ENCODE measurements at regions not wholly inside any gene's neighbourhood (a gene's known extent, or its start where the extent isn't known, plus 50 kb on each side); places are given as distances from the start of the nearest gene placed in this dataset.
A peak's percentile ranks its signal among the peaks of the same experiment; 100 is the strongest.
"Not testable (repeated sequence)": the region's sequence is repeated elsewhere in the genome, so short reads cannot be mapped to it uniquely, and the experiment has no call there.

DNA sequence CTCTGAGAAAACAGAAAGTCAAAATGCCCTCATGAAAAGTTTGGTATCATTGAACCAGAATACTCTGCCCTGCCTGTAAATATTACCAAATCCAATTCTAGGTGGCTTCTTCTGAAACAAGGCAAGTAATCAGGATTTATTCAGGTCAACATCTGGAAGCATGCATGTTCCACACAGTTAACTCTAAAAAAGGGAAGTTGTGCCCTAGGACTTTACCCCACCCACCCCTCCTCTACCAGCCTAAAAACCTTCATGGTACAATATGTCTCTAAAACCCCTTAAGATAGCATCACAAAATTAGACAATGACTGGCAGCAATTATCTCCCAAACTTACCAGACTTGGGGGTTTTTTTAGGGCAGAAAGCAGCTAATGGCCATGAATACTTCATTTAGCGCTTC is 414.8 kb upstream of the SLC30A5 start:
- DNase-seq = no peak

- no peak for DNase-seq
Measured at GRCh38 chr5:68680366-68680765, 413.4 kb upstream of the SLC30A5 start.

GRCh38 chr5:68681929-68682328 is 411.9 kb upstream of the SLC30A5 start:
- no peak for DNase-seq

- DNase-seq = no peak
Measured at GRCh38 chr5:68682400-68683160, 411.2 kb upstream of the SLC30A5 start.

DNA sequence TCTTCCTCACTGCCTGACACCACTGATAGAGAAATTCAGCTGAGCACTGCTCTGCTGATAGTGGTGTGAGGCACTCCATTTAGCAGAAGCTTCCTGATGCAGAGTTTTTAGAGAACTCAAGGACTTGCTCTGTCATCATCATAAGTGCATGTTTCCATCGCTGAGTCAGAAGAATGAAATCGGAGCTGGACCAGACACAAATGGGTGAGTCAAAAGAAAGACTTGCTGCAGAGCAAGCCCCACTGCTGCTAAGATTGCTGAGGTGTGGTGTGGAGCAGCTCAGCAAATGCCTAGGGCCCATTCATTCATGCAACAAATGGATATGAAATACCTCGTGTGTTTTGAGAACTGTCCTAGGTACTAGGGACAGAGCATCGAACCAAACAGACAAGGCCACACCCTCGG is 410.2 kb upstream of the SLC30A5 start:
- DNase-seq = no peak

GRCh38 chr5:68685863-68686262 is 408.0 kb upstream of the SLC30A5 start:
- DNase-seq = no peak

DNA sequence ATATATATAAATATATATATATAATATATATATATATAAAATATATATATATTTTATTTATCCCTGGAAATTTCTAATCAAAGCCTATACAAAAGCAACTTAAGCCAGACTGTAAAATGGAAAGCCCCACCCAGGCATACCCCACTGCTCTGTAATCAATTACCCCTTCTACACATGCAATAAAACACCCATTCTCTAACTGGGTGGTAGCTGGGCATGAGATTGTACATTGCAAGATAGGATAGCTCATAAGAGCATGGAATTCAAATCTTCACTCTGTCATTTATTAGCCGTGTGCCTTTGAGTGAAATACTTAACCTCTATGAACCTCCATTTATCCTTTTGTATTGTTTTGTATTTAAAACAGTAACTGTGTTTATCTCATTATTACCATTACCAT is 405.3 kb upstream of the SLC30A5 start:
- DNase-seq = no peak

DNA sequence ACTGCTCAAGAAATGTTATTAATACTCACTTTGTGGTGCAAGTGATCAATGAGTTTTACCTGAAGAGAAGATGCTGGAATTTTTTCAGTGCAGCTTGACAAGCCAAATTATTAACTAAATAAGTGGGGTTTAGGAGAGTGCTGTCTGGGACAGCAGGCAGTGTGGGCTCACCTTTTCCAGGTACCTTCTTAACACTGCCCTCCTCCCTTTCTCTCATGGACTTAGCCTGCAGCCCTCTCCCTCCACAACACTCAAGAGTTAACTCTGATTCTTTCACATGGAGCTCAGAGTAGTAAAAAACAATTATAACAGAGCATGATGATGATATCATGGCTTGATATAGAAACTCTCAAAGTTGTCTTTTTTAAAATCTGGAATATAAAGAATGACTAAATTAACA is 404.8 kb upstream of the SLC30A5 start:
- DNase-seq = no peak

- DNase-seq = not testable (repeated sequence)
Measured at GRCh38 chr5:68691874-68692273, 401.9 kb upstream of the SLC30A5 start.

DNA sequence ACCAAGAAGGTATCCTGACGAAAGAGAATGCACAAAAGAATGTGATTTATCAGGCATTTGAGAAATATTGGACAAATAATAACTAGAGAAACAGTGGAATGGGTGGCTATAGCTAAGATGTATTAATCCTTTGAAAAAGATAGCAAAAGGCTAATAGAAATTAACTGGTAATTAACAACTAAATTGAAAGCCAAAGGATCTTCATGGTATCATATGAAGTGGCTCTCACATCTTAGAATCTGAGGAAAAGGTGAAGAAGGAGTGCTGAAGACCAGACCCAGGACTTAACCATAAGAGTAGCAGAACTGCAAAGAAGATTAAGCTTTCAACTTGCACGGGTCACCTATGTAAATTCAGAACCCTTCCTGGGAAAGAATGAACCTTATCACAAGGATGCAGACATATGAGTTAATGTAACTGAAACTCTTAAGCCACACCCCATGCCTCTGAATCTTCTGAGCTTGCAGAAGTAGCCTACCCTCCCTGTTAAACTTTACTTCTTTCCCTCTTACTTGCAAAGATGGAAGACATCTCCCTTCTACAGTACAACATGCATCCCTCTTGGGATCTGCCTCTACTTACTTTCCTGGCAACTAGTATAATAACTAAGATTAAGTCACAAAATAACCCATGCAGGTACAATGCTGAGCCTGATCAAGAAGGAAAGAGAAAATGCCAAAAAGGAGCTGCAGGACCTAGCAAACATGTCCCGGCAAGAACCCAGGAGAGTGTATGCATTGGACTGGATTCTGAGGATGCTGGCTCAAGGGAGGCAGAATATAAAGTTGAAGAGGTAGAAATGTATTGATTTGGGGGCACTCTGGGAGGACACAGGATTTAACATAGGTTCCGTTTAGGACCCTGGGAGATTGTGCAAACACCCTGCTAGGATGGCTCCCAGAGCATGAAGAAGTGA is 395.5 kb upstream of the SLC30A5 start:
- DNase-seq = no peak

GRCh38 chr5:68699966-68700365 is 393.8 kb upstream of the SLC30A5 start:
- DNase-seq = no peak

DNA sequence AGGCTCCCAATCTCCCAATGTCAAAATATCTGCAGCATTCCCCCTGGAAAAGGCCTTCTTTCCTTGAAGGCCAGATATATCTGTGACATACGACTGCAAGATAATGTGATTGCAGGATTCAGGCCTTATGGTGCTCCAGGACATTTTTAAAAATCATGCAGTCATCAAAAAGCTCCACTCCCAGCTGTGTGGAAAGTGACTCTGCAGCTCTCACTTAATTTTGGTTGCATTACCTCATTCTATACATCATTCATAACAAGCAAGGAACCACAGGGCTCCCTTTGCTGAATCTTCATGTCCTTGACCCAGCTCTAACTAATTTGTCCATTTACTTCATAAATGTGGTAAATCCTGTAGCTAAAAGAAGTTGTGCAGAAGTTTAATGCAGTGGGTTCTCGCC is 386.2 kb upstream of the SLC30A5 start:
- no peak for DNase-seq

DNA sequence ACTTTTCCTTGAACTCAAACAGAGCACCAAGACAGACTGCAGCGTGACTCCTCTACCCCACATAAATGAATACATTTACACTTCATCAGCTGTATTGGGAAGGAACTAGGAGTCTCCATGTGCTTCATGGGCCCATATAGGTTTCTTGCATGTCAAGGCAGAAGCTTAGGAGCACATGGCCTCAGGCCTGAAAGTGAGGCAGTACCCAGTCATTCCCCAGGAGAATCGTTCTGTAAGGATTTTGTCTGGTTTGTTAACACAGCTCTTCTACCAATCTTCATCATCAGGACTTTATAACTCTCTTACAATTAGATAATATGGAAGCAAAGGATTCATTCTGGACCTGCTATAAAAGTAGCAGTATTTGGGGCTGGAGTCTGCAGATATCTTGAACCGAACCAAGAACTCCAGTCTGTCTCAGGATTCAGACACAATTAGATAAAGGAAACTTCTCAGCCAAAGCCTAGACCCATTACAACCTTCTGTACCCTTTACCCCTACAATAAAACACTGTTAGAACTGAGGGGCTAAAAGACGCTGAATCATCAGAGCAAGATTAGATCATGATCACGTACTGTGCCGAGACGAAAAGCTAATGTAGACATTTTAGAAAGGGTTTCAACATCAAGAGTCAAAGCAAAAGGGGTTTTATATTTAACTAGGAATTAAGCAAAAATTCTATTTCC is 385.5 kb upstream of the SLC30A5 start:
- no peak for DNase-seq

DNA sequence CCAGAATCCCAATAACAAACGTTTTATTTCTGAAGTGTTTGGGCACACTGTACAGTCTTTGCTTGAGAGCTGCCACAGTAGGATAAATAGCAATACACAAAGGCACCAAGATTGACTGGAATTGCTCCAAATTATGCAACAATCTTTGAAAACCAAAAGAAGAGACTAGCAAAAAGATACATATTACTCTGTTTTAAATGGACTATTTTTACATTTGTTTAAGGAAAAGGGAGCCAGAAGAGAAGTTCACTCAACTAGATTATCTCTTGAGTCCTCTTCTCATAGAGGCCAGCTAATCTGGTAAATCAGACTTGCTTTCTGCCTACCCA is 385.0 kb upstream of the SLC30A5 start:
- no peak for DNase-seq

GRCh38 chr5:68709239-68709638 is 384.6 kb upstream of the SLC30A5 start:
- DNase-seq = no peak

- DNase-seq = no peak
Measured at GRCh38 chr5:68710514-68710913, 383.3 kb upstream of the SLC30A5 start.

DNA sequence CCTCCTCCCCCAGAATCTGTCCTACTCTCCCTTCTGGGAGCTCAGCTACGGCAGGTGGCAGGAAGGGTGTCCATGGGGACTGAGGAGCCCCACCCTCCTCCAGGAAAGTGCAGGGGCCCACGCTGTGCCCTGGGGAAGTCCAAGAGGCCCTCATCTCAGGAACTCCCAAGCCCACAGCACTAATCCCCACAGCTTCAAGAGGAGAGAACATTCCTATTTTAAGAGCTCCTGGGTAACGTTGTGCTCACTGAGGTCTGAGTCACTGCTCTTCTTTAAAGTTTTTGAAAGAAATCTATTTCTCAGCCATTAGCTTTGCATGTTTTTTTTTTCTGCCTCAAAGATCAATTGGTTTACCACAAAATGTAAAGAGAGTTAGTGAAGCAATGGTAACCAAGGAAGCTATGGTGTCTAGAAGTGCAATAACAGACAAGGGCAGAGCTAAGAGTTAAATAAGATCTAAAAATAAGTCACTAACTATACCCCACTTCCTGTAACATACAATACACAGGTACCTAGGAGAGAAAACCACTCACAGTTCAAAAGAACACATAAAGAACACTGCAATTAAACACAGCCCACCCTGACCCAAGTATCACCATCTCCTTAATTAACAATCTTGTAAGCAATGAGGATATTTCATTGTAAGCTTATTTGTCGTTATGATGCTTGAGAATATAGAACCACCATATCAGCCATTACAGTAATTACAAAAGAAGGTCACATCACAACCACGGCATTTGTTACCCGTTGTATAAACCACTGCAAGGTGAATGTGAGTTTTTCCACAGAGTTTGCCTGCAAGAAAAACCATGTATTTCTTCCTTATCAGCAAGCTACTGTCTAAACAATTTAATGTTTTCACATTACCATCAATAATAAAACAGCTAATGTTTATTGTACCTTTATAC is 382.3 kb upstream of the SLC30A5 start:
- DNase-seq = peak in 1 of 2 donors; percentile 52

DNA sequence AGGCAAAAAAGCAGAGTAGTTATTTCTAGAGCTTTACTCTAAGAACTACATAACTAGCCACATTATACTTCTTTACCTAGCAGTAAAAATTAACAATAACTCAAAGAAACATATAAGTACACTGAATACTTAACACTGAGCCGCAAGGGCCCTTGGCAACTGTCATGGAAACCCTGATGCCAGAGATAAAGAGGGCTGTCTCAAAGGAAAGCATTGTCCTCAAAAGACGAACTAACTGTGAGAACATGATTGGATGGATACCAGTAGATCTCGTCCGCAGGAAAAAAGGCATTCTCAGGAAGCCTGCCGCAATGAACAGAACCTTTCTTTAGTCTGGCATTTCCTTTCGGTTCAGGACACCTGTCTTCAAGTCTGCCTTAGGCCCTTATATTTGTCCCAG is 379.0 kb upstream of the SLC30A5 start:
- no peak for DNase-seq

- DNase-seq = no peak
Measured at GRCh38 chr5:68720884-68721610, 372.8 kb upstream of the SLC30A5 start.

GRCh38 chr5:68722357-68722756 is 371.5 kb upstream of the SLC30A5 start:
- DNase-seq = no peak

DNA sequence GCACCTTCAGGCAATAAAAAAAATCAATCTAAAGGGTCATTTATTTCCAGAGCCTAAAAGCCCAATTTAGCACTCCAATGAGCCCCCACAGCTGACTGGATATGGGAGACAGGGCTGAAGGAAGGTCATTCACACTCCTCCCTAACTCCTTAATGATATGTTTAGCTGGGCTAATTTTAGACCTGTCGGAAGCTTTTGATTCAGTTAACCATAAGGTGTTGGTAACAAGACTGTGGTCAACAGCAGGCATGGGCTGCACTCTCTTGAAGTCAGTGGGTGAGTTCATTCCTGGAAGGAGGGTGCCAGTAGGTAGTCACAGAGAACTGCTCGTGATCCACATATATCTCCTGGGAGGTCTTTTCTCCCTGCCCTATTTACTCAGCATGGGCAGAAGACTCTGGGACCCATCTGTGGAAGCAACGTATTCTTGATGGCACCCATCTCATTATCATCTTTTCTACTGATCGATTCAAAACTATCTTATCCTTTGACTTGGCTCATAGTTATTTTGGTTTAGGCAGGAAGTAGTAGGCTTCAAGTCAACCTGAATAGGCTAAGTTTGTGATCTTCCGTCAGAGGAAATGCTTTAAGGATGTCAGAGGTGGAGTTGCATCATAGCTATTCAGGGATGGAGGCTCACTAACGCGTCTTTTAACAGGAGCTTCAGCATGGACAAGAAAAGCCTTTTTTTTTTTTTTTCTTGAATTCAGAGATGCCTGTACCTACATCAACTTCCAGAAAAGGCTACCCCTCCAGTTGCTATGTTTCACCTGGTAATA is 367.7 kb upstream of the SLC30A5 start:
- no peak for DNase-seq

Data from CD4-positive, alpha-beta T cell treated with Interferon alpha-2 for 1 hour (primary cell).